HEK293T (cell line): ENCODE measurements at regions not wholly inside any gene's neighbourhood (a gene's known extent, or its start where the extent isn't known, plus 50 kb on each side); places are given as distances from the start of the nearest gene placed in this dataset.
"Not testable (repeated sequence)": the region's sequence is repeated elsewhere in the genome, so short reads cannot be mapped to it uniquely, and the experiment has no call there.

Source experiments
- ARNT ChIP-seq: fragments of 450-650 bp; IDR thresholded peaks from 2 replicates; pipeline ENCODE4 v1.6.1; 2017; ENCODE audit warnings: mild to moderate bottlenecking
- BHLHE40 ChIP-seq: fragments of 450-650 bp; IDR thresholded peaks from 2 replicates; pipeline ENCODE4 v1.6.1; 2016; ENCODE audit warnings: mild to moderate bottlenecking, moderate library complexity, borderline replicate concordance
- FOXK2 ChIP-seq: fragments of 450-650 bp; IDR thresholded peaks from 2 replicates; pipeline ENCODE4 v1.6.1; 2016; ENCODE audit warnings: mild to moderate bottlenecking
- FOXM1 ChIP-seq: fragments of 450-650 bp; IDR thresholded peaks from 2 replicates; pipeline ENCODE4 v1.6.1; 2017; ENCODE audit warnings: mild to moderate bottlenecking, borderline replicate concordance

- not testable (repeated sequence) for TF ChIP-seq BHLHE40, ARNT, FOXM1, FOXK2
Measured at GRCh38 chr7:56196195-56196594, 80.0 kb upstream of the NUPR2 start.
